HepG2 (cell line): ENCODE measurements at regions not wholly inside any gene's neighbourhood (a gene's known extent, or its start where the extent isn't known, plus 50 kb on each side); places are given as distances from the start of the nearest gene placed in this dataset.

Experiments
- ATAC-seq: fragments of 200-7000 bp; cut with Tn5 transposase; 3 replicates; pipeline ENCODE4 v1.9.1; 2020; ENCODE audit warnings: mild to moderate bottlenecking, moderate library complexity
- BruUV-seq: library from RNA; stranded (reverse); fragments of 400-500 nt; replicated peaks from 2 replicates; lab custom pipeline; 2021; lab: Mats Ljungman, UMichigan
- CTCF ChIA-PET: fragments of 300-600 bp; formaldehyde crosslinking; extraction: SDS; loops from one replicate; lab custom pipeline; 2021; ENCODE audit warnings: low total read pairs, inconsistent platforms, low intra/inter-chr PET ratio; lab: Yijun Ruan, JAX
- POLR2A ChIA-PET: fragments of 350-600 bp; sonication (Branson Sonifier 250); formaldehyde crosslinking; loops from one replicate; lab custom pipeline; 2020; ENCODE audit warnings: antibody characterized with exemption, inconsistent platforms; lab: Yijun Ruan, JAX
- DNase-seq: peaks from one replicate; pipeline ENCODE4 v3.0.0-alpha.2; 2015; ENCODE audit warnings: low spot score
- FAIRE-seq: peaks from 3 replicates; lab custom pipeline; 2011; peaks lifted over from hg19 to GRCh38; lab: Jason Lieb, UNC
- H2AFZ ChIP-seq: one replicate; pipeline ENCODE4 v1.6.1; 2011; ENCODE audit warnings: low read length, inconsistent platforms
- H3K27ac ChIP-seq: fragments of 300-600 bp; 3 replicates; pipeline ENCODE4 v1.8.0; 2011; ENCODE audit warnings: mixed run types, mild to moderate bottlenecking, mixed read lengths, low read length, inconsistent platforms; ENCODE audit not compliant: insufficient read depth; ENCODE audit errors: extremely low read length
- H3K27me3 ChIP-seq, 2 experiments: fragments of 200-600 bp in 1 of 2; 2 replicates in 1 of 2; 3 replicates in 1 of 2; pipeline versions ENCODE4 v1.6.0 to v1.8.0; 2011; ENCODE audit warnings: low read length in 2 of 2, mild to moderate bottlenecking in 2 of 2, moderate library complexity in 2 of 2, inconsistent platforms in 1 of 2; ENCODE audit not compliant: insufficient read depth in 2 of 2, control insufficient read depth in 1 of 2
- H3K36me3 ChIP-seq, 2 experiments: fragments of 200-600 bp in 1 of 2; replicated peaks in 1 of 2; 2 replicates in 1 of 2; 3 replicates in 1 of 2; pipeline versions ENCODE4 v1.5.1 to v1.8.0; 2011; ENCODE audit warnings: low read length in 2 of 2, inconsistent platforms in 1 of 2; ENCODE audit not compliant: insufficient read depth in 2 of 2, control insufficient read depth in 1 of 2
- H3K4me1 ChIP-seq: 2 replicates; pipeline ENCODE4 v1.5.1; 2012; ENCODE audit warnings: low read length, inconsistent platforms; ENCODE audit not compliant: insufficient read depth
- H3K4me2 ChIP-seq: 2 replicates; pipeline ENCODE4 v1.6.0; 2011; ENCODE audit warnings: low read depth, low read length, inconsistent platforms
- H3K4me3 ChIP-seq, 3 experiments: fragments of 200-600 bp in 1 of 3; sonication (generic), shearing (Covaris generic) in 1 of 3; replicated peaks in 1 of 3; 2 replicates each; pipeline ENCODE4 v1.5.1; 2011 to 2016; ENCODE audit warnings: low read length in 3 of 3, inconsistent platforms in 2 of 3, low read depth in 2 of 3, mild to moderate bottlenecking in 2 of 3, control low read depth in 1 of 3, mixed read lengths in 1 of 3; ENCODE audit not compliant: insufficient read depth in 1 of 3
- H3K79me2 ChIP-seq: one replicate; pipeline ENCODE4 v1.6.1; 2011; ENCODE audit warnings: low read length, inconsistent platforms; ENCODE audit not compliant: insufficient read depth
- H3K9ac ChIP-seq: 2 replicates; pipeline ENCODE4 v1.6.0; 2011; ENCODE audit warnings: mild to moderate bottlenecking, low read depth, low read length, inconsistent platforms; ENCODE audit not compliant: insufficient read depth
- H3K9me3 ChIP-seq: 2 replicates; pipeline ENCODE4 v1.5.1; 2012; ENCODE audit warnings: mild to moderate bottlenecking, low read length
- H4K20me1 ChIP-seq: 2 replicates; pipeline ENCODE4 v1.6.0; 2011; ENCODE audit warnings: inconsistent platforms, mild to moderate bottlenecking, low read length, moderate library complexity; ENCODE audit not compliant: insufficient read depth
- CEBPG ChIP-seq: IDR thresholded peaks from 2 replicates; pipeline ENCODE4 v1.6.1; 2016
- KDM5A ChIP-seq: fragments of 200-600 bp; sonication (generic); IDR thresholded peaks from 2 replicates; pipeline ENCODE4 v1.7.0; 2018; ENCODE audit warnings: antibody characterized with exemption, mild to moderate bottlenecking, low read length, borderline replicate concordance
- KDM6A ChIP-seq: IDR thresholded peaks from 2 replicates; pipeline ENCODE4 v1.6.1; 2016; ENCODE audit warnings: low read depth
- MIXL1 ChIP-seq: IDR thresholded peaks from 2 replicates; pipeline ENCODE4 v1.6.1; 2016
- SRY ChIP-seq: sonication (generic); formaldehyde crosslinking; IDR thresholded peaks from 2 replicates; pipeline ENCODE4 v1.8.0; 2022; ENCODE audit warnings: mild to moderate bottlenecking, missing genetic modification reagents
- ZNF766 ChIP-seq: sonication (generic); formaldehyde crosslinking; IDR thresholded peaks from 2 replicates; pipeline ENCODE4 v1.5.0; 2020; ENCODE audit warnings: missing genetic modification reagents, borderline replicate concordance
- ZNF782 ChIP-seq: sonication (generic); formaldehyde crosslinking; IDR thresholded peaks from 2 replicates; pipeline ENCODE4 v1.4.0; 2020; ENCODE audit warnings: missing genetic modification reagents, mild to moderate bottlenecking, borderline replicate concordance
- WGBS: methylation state at CpG from one replicate; pipeline ENCODE4 v1.1.6; 2017; ENCODE audit warnings: low lambda C conversion rate; 5-methylcytosine and 5-hydroxymethylcytosine counted together
- in situ Hi-C: cut with HindIII; loops from 2 replicates; pipeline ENCODE4 v1.10.0; 2017; ENCODE audit warnings: low pct_unique_long_range_greater_than_20kb; ENCODE audit not compliant: extremely low pct_ligation_motif_present
- intact Hi-C: fragments of 100-400 bp; cut with micrococcal nuclease; formaldehyde crosslinking; loops from one replicate; pipeline ENCODE4 v1.10.0; 2022; ENCODE audit not compliant: unreplicated experiment
- TF ChIP-seq, protein P1 (sequence below): sonication (generic); formaldehyde crosslinking; IDR thresholded peaks from 2 replicates; pipeline ENCODE4 v1.8.1; 2023; ENCODE audit warnings: mild to moderate bottlenecking, missing genetic modification reagents, borderline replicate concordance
- TF ChIP-seq, protein P2 (sequence below): sonication (generic); formaldehyde crosslinking; IDR thresholded peaks from 2 replicates; pipeline ENCODE4 v1.4.0; 2020; ENCODE audit warnings: missing genetic modification reagents
- TF ChIP-seq, protein P3 (sequence below): sonication (generic); formaldehyde crosslinking; IDR thresholded peaks from 2 replicates; pipeline ENCODE4 v1.4.0; 2020; ENCODE audit warnings: missing genetic modification reagents

DNA sequence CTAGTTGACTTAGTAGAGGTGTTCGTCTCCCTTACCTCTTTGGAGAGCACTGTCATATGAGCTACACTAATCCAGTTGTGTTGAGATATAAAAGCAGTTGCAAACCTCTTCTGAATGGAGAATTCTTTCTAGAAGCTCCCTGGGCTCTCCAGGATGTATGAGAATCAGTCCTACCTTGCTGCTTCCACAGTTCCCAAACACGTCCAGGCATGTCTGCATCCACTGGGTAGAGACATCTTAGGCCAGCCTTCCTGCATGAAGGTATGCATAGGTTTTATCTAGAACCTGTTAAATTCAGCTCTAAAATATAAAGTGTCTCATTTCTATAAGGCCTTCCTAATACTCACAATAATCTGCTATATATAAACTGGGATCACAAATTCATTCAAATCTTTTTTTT lies 297.7 kb downstream of the CDC5L start (continued):
- no peak for TF ChIP-seq ZNF766 (CRISPR knock-in tag)
- no peak for TF ChIP-seq MIXL1 (CRISPR knock-in tag)
- TF ChIP-seq, protein P1, sequence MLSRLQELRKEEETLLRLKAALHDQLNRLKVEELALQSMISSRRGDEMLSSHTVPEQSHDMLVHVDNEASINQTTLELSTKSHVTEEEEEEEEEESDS (CRISPR knock-in tag), result no peak
- no peak for TF ChIP-seq SRY (CRISPR knock-in tag)

DNA sequence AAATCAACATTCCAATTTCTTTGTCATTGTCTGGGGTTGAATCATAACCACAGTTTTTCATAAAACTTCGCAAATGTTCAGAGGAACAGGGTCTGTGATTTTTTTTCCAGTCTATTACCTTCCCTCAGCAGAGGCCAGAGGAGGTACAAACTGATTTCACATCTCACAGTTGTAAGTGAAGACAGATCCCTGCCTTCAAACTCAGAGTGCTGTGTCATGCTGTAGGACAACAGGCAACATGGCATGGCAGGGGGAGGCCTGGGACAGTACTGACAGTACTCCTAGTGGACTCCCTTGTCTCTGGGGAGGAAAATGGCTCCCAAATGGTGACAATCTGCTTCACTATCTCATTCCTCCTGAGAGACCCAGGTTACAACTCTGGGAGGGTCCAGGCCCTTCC lies 308.6 kb downstream of the CDC5L start:
- intact Hi-C loops, result no loop called here
- no peaks in the 10 kb centered on the region for H3K36me3 ChIP-seq
- ATAC-seq (no peak), FAIRE-seq (no peak)
- H3K9me3 ChIP-seq, result no peaks in the 10 kb centered on the region
- no peak overlapping the region for H2AFZ ChIP-seq
- BruUV-seq, result no TSS peak
- WGBS, result 2% methylated on average over 1 of the region's 1 CpG
- no peaks in the 10 kb centered on the region for H3K27me3 ChIP-seq
- TF ChIP-seq CEBPG (CRISPR knock-in tag) (no peak), KDM6A (CRISPR knock-in tag) (no peak), KDM5A (no peak), ZNF782 (CRISPR knock-in tag) (no peak)
- TF ChIP-seq, protein P2, sequence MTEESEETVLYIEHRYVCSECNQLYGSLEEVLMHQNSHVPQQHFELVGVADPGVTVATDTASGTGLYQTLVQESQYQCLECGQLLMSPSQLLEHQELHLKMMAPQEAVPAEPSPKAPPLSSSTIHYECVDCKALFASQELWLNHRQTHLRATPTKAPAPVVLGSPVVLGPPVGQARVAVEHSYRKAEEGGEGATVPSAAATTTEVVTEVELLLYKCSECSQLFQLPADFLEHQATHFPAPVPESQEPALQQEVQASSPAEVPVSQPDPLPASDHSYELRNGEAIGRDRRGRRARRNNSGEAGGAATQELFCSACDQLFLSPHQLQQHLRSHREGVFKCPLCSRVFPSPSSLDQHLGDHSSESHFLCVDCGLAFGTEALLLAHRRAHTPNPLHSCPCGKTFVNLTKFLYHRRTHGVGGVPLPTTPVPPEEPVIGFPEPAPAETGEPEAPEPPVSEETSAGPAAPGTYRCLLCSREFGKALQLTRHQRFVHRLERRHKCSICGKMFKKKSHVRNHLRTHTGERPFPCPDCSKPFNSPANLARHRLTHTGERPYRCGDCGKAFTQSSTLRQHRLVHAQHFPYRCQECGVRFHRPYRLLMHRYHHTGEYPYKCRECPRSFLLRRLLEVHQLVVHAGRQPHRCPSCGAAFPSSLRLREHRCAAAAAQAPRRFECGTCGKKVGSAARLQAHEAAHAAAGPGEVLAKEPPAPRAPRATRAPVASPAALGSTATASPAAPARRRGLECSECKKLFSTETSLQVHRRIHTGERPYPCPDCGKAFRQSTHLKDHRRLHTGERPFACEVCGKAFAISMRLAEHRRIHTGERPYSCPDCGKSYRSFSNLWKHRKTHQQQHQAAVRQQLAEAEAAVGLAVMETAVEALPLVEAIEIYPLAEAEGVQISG (CRISPR knock-in tag), result no peak
- TF ChIP-seq, protein P3, sequence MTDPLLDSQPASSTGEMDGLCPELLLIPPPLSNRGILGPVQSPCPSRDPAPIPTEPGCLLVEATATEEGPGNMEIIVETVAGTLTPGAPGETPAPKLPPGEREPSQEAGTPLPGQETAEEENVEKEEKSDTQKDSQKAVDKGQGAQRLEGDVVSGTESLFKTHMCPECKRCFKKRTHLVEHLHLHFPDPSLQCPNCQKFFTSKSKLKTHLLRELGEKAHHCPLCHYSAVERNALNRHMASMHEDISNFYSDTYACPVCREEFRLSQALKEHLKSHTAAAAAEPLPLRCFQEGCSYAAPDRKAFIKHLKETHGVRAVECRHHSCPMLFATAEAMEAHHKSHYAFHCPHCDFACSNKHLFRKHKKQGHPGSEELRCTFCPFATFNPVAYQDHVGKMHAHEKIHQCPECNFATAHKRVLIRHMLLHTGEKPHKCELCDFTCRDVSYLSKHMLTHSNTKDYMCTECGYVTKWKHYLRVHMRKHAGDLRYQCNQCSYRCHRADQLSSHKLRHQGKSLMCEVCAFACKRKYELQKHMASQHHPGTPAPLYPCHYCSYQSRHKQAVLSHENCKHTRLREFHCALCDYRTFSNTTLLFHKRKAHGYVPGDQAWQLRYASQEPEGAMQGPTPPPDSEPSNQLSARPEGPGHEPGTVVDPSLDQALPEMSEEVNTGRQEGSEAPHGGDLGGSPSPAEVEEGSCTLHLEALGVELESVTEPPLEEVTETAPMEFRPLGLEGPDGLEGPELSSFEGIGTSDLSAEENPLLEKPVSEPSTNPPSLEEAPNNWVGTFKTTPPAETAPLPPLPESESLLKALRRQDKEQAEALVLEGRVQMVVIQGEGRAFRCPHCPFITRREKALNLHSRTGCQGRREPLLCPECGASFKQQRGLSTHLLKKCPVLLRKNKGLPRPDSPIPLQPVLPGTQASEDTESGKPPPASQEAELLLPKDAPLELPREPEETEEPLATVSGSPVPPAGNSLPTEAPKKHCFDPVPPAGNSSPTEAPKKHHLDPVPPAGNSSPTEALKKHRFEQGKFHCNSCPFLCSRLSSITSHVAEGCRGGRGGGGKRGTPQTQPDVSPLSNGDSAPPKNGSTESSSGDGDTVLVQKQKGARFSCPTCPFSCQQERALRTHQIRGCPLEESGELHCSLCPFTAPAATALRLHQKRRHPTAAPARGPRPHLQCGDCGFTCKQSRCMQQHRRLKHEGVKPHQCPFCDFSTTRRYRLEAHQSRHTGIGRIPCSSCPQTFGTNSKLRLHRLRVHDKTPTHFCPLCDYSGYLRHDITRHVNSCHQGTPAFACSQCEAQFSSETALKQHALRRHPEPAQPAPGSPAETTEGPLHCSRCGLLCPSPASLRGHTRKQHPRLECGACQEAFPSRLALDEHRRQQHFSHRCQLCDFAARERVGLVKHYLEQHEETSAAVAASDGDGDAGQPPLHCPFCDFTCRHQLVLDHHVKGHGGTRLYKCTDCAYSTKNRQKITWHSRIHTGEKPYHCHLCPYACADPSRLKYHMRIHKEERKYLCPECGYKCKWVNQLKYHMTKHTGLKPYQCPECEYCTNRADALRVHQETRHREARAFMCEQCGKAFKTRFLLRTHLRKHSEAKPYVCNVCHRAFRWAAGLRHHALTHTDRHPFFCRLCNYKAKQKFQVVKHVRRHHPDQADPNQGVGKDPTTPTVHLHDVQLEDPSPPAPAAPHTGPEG (CRISPR knock-in tag), result no peak
- TF ChIP-seq, all 625 proteins: peak for 0
- POLR2A ChIA-PET, result no interaction called here
- Histone ChIP-seq H3K79me2 (no peaks in the 10 kb centered on the region), H3K4me2 (no peak overlapping the region), H3K9ac (no peak overlapping the region), H3K4me1 (peaks cover 8% of the 10 kb centered on the region), H3K27ac (no peak overlapping the region), H3K4me3 (no peak overlapping the region), H4K20me1 (no peaks in the 10 kb centered on the region)
- in situ Hi-C loops, result no loop called here
- CTCF ChIA-PET, result no interaction called here
- DNase-seq, result no peak
